ENCODE measurements at regions not wholly inside any gene's neighbourhood (a gene's known extent, or its start where the extent isn't known, plus 50 kb on each side); places are given as distances from the start of the nearest gene placed in this dataset.

GRCh38 chr5:124090115-124090514 lies 578.1 kb downstream of the CSNK1G3 start:
- Histone ChIP-seq H3K9me3 (ENCODE audit: low read depth, low read length) (no peaks in the 10 kb centered on the region), H3K4me3 (no peak overlapping the region), H3K27ac (no peak overlapping the region), H3K36me3 (ENCODE audit: insufficient read depth, low read length) (no peaks in the 10 kb centered on the region), H3K9ac (ENCODE audit: insufficient read length) (no peak overlapping the region)
- TF ChIP-seq POLR2AphosphoS5 (IDR thresholded peaks at IDR 0.05; ENCODE audit: borderline replicate concordance, low read depth, low read length), result no peak
- no peak for TF ChIP-seq FOXP2 (optimal IDR thresholded peaks at IDR 0.05; ENCODE audit: control extremely low read depth, extremely low read length, insufficient read depth)
- TF ChIP-seq EZH2 (IDR thresholded peaks at IDR 0.05), result no peak
- no peak for DNase-seq (ENCODE audit: low read depth, low spot score)

GRCh38 chr5:124089578-124089977 lies 577.6 kb downstream of the CSNK1G3 start:
- Histone ChIP-seq H3K4me3 (no peak overlapping the region), H3K9ac (ENCODE audit: insufficient read length) (no peak overlapping the region), H3K36me3 (ENCODE audit: insufficient read depth, low read length) (no peaks in the 10 kb centered on the region), H3K27ac (no peak overlapping the region), H3K9me3 (ENCODE audit: low read depth, low read length) (no peaks in the 10 kb centered on the region)
- no peak for DNase-seq (ENCODE audit: low read depth, low spot score)
- TF ChIP-seq FOXP2 (optimal IDR thresholded peaks at IDR 0.05; ENCODE audit: control extremely low read depth, extremely low read length, insufficient read depth) (no peak), POLR2AphosphoS5 (IDR thresholded peaks at IDR 0.05; ENCODE audit: borderline replicate concordance, low read depth, low read length) (no peak), EZH2 (IDR thresholded peaks at IDR 0.05) (no peak)

GRCh38 chr5:124088289-124089032 lies 576.5 kb downstream of the CSNK1G3 start:
- TF ChIP-seq EZH2 (IDR thresholded peaks at IDR 0.05), result no peak
- TF ChIP-seq FOXP2 (optimal IDR thresholded peaks at IDR 0.05; ENCODE audit: control extremely low read depth, extremely low read length, insufficient read depth), result no peak
- no peak for TF ChIP-seq POLR2AphosphoS5 (IDR thresholded peaks at IDR 0.05; ENCODE audit: borderline replicate concordance, low read depth, low read length)
- H3K9me3 ChIP-seq (ENCODE audit: low read depth, low read length), result no peaks in the 10 kb centered on the region
- H3K9ac ChIP-seq (ENCODE audit: insufficient read length), result no peak overlapping the region
- no peak overlapping the region for H3K27ac ChIP-seq
- no peaks in the 10 kb centered on the region for H3K36me3 ChIP-seq (ENCODE audit: insufficient read depth, low read length)
- no peak overlapping the region for H3K4me3 ChIP-seq
- no peak for DNase-seq (ENCODE audit: low read depth, low spot score)

- no peak for TF ChIP-seq POLR2AphosphoS5 (IDR thresholded peaks at IDR 0.05; ENCODE audit: borderline replicate concordance, low read depth, low read length)
- no peak for TF ChIP-seq EZH2 (IDR thresholded peaks at IDR 0.05)
- no peak for DNase-seq (ENCODE audit: low read depth, low spot score)
- no peak overlapping the region for H3K9ac ChIP-seq (ENCODE audit: insufficient read length)
- H3K9me3 ChIP-seq (ENCODE audit: low read depth, low read length), result no peaks in the 10 kb centered on the region
- no peaks in the 10 kb centered on the region for H3K36me3 ChIP-seq (ENCODE audit: insufficient read depth, low read length)
- H3K27ac ChIP-seq, result no peak overlapping the region
- no peak overlapping the region for H3K4me3 ChIP-seq
Measured at GRCh38 chr5:124087752-124088151, 575.8 kb downstream of the CSNK1G3 start.

- Histone ChIP-seq H3K9ac (ENCODE audit: insufficient read length) (no peak overlapping the region), H3K27ac (no peak overlapping the region), H3K4me3 (no peak overlapping the region), H3K36me3 (ENCODE audit: insufficient read depth, low read length) (no peaks in the 10 kb centered on the region), H3K9me3 (ENCODE audit: low read depth, low read length) (no peaks in the 10 kb centered on the region)
- no peak for DNase-seq (ENCODE audit: low read depth, low spot score)
- TF ChIP-seq EZH2 (IDR thresholded peaks at IDR 0.05), result no peak
- no peak for TF ChIP-seq POLR2AphosphoS5 (IDR thresholded peaks at IDR 0.05; ENCODE audit: borderline replicate concordance, low read depth, low read length)
Measured at GRCh38 chr5:124080256-124080655, 568.3 kb downstream of the CSNK1G3 start.

GRCh38 chr5:124079062-124079461 lies 567.1 kb downstream of the CSNK1G3 start:
- no peaks in the 10 kb centered on the region for H3K36me3 ChIP-seq (ENCODE audit: insufficient read depth, low read length)
- no peaks in the 10 kb centered on the region for H3K9me3 ChIP-seq (ENCODE audit: low read depth, low read length)

GRCh38 chr5:124074500-124074899 lies 562.5 kb downstream of the CSNK1G3 start:
- H3K9me3 ChIP-seq (ENCODE audit: low read depth, low read length), result no peaks in the 10 kb centered on the region
- TF ChIP-seq POLR2AphosphoS5 (IDR thresholded peaks at IDR 0.05; ENCODE audit: borderline replicate concordance, low read depth, low read length) (no peak), FOXP2 (optimal IDR thresholded peaks at IDR 0.05; ENCODE audit: control extremely low read depth, extremely low read length, insufficient read depth) (no peak), EZH2 (IDR thresholded peaks at IDR 0.05) (no peak)
- no peaks in the 10 kb centered on the region for H3K36me3 ChIP-seq (ENCODE audit: insufficient read depth, low read length)
- H3K27ac ChIP-seq, result no peak overlapping the region
- no peak overlapping the region for H3K4me3 ChIP-seq
- H3K9ac ChIP-seq (ENCODE audit: insufficient read length), result no peak overlapping the region
- DNase-seq (ENCODE audit: low read depth, low spot score), result no peak

More at GRCh38 chr5:124079062-124079461, 567.1 kb downstream of the CSNK1G3 start:
- Histone ChIP-seq H3K27ac (no peak overlapping the region), H3K9ac (ENCODE audit: insufficient read length) (no peak overlapping the region), H3K4me3 (no peak overlapping the region)
- TF ChIP-seq FOXP2 (optimal IDR thresholded peaks at IDR 0.05; ENCODE audit: control extremely low read depth, extremely low read length, insufficient read depth), result no peak
- no peak for TF ChIP-seq EZH2 (IDR thresholded peaks at IDR 0.05)
- TF ChIP-seq POLR2AphosphoS5 (IDR thresholded peaks at IDR 0.05; ENCODE audit: borderline replicate concordance, low read depth, low read length), result no peak
- DNase-seq (ENCODE audit: low read depth, low spot score), result no peak

GRCh38 chr5:124072570-124072969 lies 560.6 kb downstream of the CSNK1G3 start:
- no peak for DNase-seq (ENCODE audit: low read depth, low spot score)
- TF ChIP-seq POLR2AphosphoS5 (IDR thresholded peaks at IDR 0.05; ENCODE audit: borderline replicate concordance, low read depth, low read length) (no peak), FOXP2 (optimal IDR thresholded peaks at IDR 0.05; ENCODE audit: control extremely low read depth, extremely low read length, insufficient read depth) (no peak), EZH2 (IDR thresholded peaks at IDR 0.05) (no peak)

GRCh38 chr5:124071039-124071438 lies 559.1 kb downstream of the CSNK1G3 start:
- Histone ChIP-seq H3K27ac (no peak overlapping the region), H3K4me3 (no peak overlapping the region), H3K9me3 (ENCODE audit: low read depth, low read length) (no peaks in the 10 kb centered on the region), H3K9ac (ENCODE audit: insufficient read length) (no peak overlapping the region), H3K36me3 (ENCODE audit: insufficient read depth, low read length) (no peaks in the 10 kb centered on the region)
- DNase-seq (ENCODE audit: low read depth, low spot score), result no peak
- no peak for TF ChIP-seq FOXP2 (optimal IDR thresholded peaks at IDR 0.05; ENCODE audit: control extremely low read depth, extremely low read length, insufficient read depth)
- no peak for TF ChIP-seq EZH2 (IDR thresholded peaks at IDR 0.05)
- TF ChIP-seq POLR2AphosphoS5 (IDR thresholded peaks at IDR 0.05; ENCODE audit: borderline replicate concordance, low read depth, low read length), result no peak

More at GRCh38 chr5:124072570-124072969, 560.6 kb downstream of the CSNK1G3 start:
- no peak overlapping the region for H3K9ac ChIP-seq (ENCODE audit: insufficient read length)
- H3K27ac ChIP-seq, result no peak overlapping the region
- H3K4me3 ChIP-seq, result no peak overlapping the region
- H3K9me3 ChIP-seq (ENCODE audit: low read depth, low read length), result no peaks in the 10 kb centered on the region
- H3K36me3 ChIP-seq (ENCODE audit: insufficient read depth, low read length), result no peaks in the 10 kb centered on the region
